NCI-H69 (cell line): ENCODE measurements at regions not wholly inside any gene's neighbourhood (a gene's known extent, or its start where the extent isn't known, plus 50 kb on each side); places are given as distances from the start of the nearest gene placed in this dataset.

ENCODE experiments used
- DNase-seq: peaks from one replicate; lab custom pipeline; 2025; lab: John Stamatoyannopoulos, UW

DNA sequence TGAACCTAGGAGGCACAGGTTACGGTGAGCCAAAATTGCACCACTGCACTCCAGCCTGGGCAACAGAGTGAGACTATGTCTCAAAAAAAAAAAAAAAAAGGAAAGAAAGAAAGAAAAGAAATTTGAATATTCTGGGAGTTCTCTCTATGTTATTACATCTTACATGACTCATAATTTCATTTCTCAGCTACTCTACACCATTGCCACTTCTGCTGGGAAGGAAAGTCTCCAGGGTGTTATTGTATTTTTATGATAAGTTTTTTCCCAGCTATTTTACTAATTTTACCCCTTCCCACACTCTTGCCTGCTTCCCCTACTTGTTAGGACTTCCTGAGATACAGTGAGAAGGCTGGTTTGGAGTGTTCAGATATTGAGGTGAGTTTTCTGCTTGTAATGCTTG is 69.7 kb upstream of the UMPS start:
- DNase-seq: no peak

DNA sequence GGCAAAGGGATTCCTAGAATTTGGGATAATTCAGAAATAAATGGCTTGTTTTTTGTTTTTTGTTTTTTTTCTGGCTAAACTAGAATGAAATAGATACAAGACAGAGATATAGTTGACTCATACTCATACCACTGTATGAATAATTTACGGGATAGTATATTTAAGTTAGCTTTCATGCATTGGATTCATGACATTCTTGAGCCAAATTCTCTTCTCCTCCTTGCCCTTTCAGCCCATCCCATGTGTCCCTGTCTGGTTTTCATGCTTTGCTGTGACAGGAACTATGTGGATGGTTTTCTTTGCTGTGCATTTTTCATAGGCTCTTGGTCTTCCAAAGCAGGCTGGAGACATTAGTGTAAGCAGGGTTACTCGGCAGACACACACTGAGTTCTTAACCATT is 66.6 kb upstream of the UMPS start:
- DNase-seq: no peak

DNA sequence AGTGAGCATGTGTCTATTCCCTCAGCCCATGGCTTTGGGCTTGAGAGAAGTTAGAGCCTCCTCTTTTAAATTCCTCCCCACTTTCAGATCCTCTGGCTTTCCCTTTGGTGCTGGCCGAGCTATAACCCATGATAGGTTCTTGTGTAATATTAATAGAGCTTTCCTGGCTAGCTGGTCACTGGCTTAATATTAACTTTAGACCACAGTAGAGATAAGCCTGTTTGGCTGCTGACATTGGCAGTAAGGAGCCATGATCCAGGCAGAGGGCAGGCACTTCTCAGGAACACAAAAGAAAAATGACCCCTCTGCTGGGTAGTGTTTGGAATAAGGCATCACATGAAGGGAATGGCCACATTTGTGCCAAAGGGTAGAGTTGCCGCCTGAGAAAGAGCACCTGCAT is 65.4 kb upstream of the UMPS start:
- no peak for DNase-seq

DNA sequence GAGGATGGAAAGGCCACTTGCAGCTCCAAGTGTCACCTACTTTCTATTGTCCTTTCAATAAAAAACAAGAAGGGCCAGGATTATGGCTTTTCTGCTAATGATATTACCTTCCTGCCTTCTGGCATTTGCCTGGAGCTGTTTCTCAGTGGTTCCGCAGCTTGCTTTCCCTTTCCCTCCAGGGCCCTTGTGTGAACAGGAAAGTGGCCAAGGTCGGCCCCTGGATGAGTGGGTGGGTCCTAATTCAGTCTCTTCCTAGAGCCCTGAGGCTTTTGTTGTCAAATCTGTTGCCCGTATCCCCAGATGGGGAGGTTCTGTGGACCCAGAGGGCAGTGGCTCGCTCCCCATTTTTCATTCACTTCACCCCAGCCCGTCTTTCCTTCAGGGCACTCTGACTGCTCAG is 64.2 kb upstream of the UMPS start:
- DNase-seq: no peak

DNA sequence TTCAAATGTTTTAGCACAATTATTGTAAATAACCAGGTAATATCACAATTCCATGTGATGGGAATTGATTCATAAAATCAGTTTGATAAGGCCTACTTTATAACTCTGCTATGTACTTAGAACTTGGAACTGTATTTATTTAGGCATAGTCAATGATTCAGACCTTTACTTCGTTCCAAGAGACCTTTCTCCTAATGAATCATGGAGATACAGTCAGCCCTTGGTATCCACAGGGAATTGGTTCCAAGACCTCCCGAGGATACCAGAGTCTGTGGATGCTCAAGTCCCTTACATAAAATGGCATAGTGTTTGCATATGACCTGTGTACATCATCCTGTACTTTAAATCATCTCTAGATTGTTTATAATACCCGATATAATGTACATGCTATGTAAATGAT is 60.8 kb upstream of the UMPS start:
- DNase-seq: no peak

DNA sequence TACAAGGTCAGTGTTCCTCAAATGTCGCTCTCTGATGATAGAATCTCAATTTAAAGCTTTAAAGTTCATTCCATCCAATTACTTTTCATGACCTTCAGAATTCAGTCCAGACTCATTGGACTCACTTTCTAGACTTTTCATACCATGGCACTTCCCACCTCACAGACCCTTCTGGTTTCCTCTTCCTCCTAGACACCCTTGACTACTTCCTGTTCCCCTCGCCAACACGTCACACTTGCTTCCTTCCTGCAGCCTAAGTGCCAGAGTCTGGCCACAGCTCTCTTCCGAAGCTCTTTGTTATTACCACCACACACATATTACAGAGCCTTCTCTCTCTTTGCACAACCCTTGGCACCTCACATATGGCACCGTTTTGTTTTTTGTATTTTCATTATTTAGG is 59.1 kb upstream of the UMPS start:
- DNase-seq: no peak

DNA sequence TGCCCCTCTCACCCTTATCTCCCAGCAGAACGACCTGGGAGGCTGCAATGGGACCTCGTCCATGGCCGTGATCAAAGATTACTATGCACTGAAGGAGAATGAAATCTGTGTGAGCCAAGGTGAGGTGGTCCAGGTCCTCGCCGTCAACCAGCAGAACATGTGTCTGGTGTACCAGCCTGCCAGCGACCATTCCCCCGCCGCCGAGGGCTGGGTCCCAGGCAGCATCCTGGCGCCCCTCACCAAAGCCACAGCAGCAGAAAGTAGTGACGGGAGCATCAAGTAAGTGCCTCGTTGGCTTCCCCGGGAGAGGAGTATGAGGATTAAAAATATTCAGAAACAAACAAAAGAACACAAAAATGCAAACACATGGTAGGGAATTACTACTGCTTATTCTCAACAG is 55.9 kb upstream of the UMPS start:
- DNase-seq: no peak

DNA sequence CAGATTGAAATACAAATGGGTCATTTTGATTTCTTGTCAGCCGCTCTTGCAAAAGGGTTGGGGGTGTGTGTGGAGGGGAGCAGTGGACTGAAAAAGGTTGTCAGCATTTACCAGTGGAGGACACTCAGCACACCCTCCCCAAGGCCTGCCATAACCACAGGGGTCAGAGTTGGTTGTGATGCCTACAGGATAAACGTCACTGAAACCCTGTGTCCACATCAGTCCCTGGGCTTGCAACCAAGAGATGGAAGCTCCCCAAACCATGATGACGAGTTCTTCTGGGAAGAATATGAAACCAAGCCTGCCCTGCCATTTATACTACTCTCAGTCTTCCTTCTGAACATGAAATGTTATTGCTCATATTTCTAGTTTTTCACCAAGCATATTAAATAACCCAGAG is 54.0 kb upstream of the UMPS start:
- DNase-seq: no peak

DNA sequence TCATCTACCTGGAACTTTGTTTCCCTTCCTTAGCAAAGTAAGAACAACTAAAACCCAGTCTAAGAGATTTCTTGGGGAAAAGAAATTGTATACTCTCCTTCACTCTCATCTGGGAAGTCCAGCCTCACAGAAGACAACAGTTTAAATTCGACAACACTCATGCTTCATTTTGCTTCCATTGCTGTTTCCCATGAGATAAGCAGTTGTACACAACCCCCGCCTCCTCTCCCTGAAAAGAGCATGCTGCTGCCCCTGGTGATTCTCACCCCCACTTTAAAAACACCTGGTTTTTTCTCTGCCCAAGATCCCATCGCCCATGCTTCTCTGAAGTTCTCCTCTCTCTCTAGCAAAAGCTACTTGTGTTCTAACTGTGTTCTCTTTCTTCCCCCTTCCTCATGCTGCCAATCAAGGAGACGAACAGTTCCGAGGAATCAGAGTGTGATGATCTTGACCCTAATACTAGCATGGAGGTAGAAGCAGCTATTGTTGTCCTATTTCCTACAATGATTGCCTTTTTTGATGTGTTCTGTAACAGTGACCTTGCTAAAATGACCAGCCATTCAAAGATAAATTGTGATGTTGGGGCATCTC is 51.1 kb upstream of the UMPS start:
- no peak for DNase-seq
